GM19372 (cell line): ENCODE measurements at regions not wholly inside any gene's neighbourhood (a gene's known extent, or its start where the extent isn't known, plus 50 kb on each side); places are given as distances from the start of the nearest gene placed in this dataset.

ENCODE experiments used
- ATAC-seq: cut with Tn5 transposase; IDR thresholded peaks from one replicate; pipeline ENCODE4 v1.9.1; 2021; ENCODE audit warnings: mild to moderate bottlenecking, low read depth, moderate library complexity; ENCODE audit not compliant: unreplicated experiment

DNA sequence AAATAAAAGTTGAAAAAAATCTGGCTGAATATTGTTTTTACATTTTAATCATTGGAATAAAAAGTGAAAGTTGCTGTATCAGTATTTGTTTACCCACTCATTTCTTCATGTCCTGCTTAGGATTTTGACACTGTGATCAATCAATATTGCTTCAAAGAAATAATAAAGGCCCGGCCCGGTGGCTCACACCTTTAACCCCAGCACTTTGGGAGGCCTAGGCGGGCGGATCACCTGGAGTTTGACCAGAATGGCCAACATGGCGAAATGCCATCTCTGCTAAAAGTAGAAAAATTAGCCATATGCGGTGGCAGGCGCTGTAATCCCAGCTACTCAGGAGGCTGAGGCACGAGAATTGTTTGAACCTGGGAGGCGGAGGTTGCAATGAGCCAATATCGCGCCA lies 93.7 kb upstream of the CTNND2 start:
- ATAC-seq = no peak

DNA sequence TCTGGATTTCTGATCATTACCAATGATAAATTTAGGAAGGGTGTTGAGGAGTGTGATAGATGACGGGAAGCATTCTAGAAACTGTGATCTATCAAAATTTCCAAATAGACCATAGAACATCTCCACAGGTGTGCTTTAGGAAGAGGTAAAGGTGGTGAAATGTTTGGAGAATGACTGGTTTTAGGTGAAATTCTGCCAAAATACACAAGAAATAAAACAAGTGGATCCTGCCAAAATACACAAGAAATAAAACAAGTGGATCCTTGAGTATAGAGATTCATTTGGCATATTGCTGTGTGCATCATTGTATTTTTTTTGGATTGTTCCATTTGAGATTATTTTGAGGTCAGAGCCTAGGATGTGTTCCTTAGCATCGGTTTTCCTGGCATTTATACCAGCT lies 88.3 kb upstream of the CTNND2 start:
- ATAC-seq = no peak

DNA sequence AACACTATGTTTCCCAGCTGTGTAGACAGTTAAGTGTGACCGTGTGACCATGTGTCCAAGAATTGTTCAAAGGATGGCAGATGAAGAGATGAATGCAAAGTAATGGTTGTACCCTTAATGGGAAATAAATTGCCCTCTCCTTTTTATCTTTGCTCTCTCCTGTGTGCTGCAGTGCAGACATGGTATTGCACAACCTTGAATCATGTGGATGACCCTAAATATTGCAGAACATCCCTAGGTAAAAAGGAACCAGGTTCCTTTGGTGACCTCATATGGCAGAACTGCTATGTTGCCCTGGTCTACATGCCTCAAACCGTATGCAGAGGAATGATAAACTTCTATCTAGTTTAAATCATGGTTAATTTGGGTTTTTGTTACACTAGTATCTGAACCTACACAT lies 81.7 kb upstream of the CTNND2 start:
- ATAC-seq = no peak

DNA sequence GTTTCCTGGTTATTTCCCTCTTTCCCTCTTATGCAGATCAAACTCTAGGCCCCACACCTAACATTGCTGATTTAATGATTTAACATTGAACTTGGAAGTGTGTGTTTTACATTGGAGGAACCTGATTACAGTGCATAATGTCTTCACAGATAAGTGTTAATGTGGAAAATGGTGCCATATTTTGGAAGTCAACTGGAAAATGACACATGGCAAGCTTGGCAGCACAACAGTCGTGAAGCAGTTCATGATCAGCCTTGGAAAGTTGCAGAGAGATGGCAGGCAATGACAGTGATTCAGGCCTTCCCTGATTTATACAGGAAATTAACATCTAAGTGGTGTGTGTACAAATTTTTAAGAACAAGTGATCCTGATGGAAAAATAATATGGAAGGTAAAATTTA lies 80.0 kb upstream of the CTNND2 start:
- no peak for ATAC-seq

DNA sequence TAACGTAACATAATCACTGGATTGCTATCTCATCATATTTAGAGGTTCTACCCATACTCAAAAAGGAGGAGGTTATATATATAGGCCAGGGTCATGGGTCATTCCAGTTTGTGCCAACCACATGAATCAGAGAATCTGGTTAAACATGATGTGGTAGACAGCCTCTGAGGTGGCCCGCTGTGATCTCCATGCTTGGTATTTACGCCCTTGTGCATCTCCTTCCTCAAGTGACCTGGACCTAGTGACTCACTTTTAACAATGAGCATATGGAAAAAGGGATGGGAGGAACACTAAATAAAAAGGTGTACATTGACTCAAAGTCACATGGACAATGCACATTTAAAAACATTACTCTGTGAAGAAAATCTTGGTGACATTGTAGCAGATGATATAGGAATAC lies 77.7 kb upstream of the CTNND2 start:
- ATAC-seq = no peak

DNA sequence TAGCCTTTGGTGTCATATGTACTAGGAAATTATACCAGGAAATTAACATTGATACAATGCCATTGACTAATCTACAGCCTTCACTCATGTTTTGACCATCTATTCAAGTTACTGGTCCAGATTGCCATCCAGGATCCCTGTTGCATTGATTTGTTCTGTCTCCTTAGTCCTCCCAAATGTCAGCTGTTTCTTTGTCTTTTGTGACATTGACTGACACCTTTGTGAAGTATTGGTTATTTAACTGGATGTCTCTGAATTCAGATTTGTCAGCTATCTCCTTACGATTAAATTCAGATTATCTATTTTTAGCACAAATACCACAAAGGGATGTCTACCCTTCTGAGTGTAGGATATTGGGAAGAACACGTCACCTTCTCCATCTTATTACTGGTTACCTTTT lies 73.7 kb upstream of the CTNND2 start:
- no peak for ATAC-seq

DNA sequence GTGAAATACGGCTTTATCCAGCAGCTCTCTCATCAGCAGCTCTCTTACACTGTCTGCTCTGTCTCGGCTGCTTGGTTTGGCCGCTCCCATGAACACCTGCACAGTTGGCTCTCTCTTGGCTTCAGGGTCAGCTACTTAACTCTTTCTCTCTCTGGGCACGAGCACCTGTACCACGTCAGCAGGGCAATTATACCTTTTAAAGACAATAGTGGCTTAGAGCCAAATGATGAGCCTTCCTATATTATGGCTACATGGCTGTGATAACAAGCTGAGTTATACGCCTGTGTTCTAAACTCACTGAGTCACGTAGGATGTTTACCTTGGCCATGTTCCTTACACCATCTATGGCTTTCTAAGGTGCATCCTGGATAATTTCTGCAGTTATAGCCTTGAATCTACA lies 69.2 kb upstream of the CTNND2 start:
- no peak for ATAC-seq

DNA sequence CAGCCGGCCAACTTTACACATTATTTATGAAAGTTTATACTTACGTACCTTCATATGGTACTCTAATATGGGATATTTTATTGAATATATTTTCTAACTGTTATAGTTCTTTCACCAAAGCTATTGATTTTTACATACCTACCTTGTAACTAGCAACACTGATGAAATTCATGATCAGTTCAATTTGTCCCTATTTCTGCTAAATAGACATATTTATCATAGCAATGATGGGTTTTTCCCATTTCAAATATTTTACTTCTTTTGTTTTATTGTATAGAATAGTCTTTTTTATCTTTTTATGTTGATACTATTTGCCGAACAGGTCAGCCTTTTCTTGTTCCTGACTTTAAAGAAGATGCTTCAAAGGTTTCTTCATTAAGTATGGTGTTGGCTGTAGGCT lies 59.0 kb upstream of the CTNND2 start:
- ATAC-seq = no peak

DNA sequence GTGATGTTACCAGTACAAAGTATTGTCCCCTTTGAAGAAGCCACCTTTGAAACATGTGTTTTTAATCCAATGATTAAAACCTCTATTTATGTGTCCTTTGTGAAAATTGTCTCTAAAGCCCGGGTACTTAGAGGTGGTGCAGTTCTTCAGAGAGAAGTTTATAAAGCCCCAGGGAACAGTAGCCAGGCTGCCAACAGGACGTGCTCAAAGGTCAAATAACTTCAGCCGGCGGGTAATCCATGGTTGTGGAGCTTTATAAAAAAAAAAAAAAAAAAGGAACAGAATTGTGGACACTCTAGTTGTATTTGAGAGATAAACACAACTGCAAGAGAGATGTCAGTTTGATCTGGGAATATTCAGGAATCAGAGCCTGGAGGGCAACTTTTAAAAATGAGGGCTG lies 57.9 kb upstream of the CTNND2 start:
- no peak for ATAC-seq

DNA sequence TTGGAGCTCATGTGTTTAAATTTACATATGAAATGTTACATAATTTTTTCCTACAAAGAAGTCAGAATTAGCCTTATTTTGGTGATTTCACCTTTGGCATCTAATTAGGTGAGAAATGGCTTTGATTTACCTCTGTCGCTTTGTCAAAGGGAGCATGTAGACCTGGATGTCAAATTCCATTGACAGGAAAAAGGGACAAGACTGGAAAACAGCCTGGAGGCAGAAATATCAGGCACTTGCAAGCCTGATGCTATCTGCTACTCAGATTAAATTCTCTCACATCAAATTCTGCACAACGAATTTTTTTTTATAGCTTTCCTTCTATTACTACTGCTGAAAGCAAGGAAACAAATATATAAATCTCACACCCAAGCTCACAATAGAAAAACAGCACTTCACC lies 54.1 kb upstream of the CTNND2 start:
- no peak for ATAC-seq

DNA sequence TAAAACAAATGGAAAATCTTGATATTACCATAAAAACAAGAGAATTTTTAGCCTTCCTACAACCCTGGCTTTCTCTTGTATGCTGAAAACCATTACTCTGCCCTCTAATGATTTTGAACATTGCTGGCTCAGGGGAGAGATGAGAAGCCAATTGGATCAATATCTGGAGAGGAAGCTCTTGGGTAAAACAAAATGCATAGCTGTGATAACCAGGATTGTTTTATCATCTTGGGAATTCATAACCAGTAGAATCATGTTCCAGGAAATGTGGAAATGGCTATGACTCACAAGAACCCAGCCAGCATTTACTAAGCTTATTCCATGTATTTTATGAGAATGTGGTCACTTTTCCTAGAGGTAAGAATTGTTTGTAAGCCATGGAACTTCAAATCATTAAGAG lies 51.1 kb upstream of the CTNND2 start:
- no peak for ATAC-seq
